ENCODE measurements at regions not wholly inside any gene's neighbourhood (a gene's known extent, or its start where the extent isn't known, plus 50 kb on each side); places are given as distances from the start of the nearest gene placed in this dataset.

DNA sequence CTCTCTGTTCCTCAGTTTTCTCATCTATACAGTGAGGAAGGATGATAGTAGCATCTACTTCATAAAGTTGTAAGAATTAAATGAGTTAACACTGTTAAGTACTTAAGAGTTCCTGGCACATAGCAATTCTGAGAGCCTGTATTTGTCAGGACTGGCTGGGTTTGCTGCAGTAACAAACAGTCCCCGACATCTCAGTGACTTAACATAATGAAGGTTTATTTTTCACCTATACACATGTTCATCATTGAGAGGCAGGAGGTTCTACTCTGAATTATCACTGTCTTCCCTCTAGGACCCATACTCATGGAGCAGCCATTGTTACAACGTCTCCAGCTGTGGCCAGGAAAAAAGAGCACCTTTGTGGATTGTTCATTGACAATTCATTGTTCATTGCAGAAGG is 190.6 kb upstream of the PROK2 start:
- no peak for TF ChIP-seq EZH2phosphoT487 (IDR thresholded peaks at IDR 0.05; ENCODE audit: low read length)
- TF ChIP-seq, protein P1, sequence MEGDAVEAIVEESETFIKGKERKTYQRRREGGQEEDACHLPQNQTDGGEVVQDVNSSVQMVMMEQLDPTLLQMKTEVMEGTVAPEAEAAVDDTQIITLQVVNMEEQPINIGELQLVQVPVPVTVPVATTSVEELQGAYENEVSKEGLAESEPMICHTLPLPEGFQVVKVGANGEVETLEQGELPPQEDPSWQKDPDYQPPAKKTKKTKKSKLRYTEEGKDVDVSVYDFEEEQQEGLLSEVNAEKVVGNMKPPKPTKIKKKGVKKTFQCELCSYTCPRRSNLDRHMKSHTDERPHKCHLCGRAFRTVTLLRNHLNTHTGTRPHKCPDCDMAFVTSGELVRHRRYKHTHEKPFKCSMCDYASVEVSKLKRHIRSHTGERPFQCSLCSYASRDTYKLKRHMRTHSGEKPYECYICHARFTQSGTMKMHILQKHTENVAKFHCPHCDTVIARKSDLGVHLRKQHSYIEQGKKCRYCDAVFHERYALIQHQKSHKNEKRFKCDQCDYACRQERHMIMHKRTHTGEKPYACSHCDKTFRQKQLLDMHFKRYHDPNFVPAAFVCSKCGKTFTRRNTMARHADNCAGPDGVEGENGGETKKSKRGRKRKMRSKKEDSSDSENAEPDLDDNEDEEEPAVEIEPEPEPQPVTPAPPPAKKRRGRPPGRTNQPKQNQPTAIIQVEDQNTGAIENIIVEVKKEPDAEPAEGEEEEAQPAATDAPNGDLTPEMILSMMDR (IDR thresholded peaks at IDR 0.05; ENCODE audit: low read length): no peak
